ENCODE measurements at regions not wholly inside any gene's neighbourhood (a gene's known extent, or its start where the extent isn't known, plus 50 kb on each side); places are given as distances from the start of the nearest gene placed in this dataset.

GRCh38 chr18:25675123-25675850, 323.3 kb upstream of the ZNF521 start:
- ATAC-seq (no peak), DNase-seq (ENCODE audit: missing footprints) (no peak)
- intact Hi-C loops (cut with DNase I): no loop called here

- ATAC-seq (no peak), DNase-seq (ENCODE audit: missing footprints) (no peak)
- intact Hi-C loops (cut with DNase I): no loop called here
Measured at GRCh38 chr18:25674183-25674582, 322.2 kb upstream of the ZNF521 start.

- intact Hi-C loops (cut with DNase I): no loop called here
- ATAC-seq: no peak
- no peak for DNase-seq (ENCODE audit: missing footprints)
Measured at GRCh38 chr18:25672490-25672889, 320.5 kb upstream of the ZNF521 start.

- intact Hi-C loops (cut with DNase I): loop anchor here (5.0 kb wide), 1 partner anchor 792 kb away; no protein-coding TSS in a partner anchor
- ATAC-seq: no peak
Measured at GRCh38 chr18:25669741-25670140, 317.8 kb upstream of the ZNF521 start.

GRCh38 chr18:25662272-25662671, 310.3 kb upstream of the ZNF521 start:
- intact Hi-C loops (cut with DNase I): no loop called here
- no peak for ATAC-seq
- no peak for DNase-seq (ENCODE audit: missing footprints)

More at GRCh38 chr18:25669741-25670140, 317.8 kb upstream of the ZNF521 start:
- DNase-seq (ENCODE audit: missing footprints): no peak

- ATAC-seq: no peak
Measured at GRCh38 chr18:25661831-25662230, 309.9 kb upstream of the ZNF521 start.

GRCh38 chr18:25659541-25659940, 307.6 kb upstream of the ZNF521 start:
- ATAC-seq: no peak
- intact Hi-C loops (cut with DNase I): no loop called here
- DNase-seq (ENCODE audit: missing footprints): no peak

More at GRCh38 chr18:25661831-25662230, 309.9 kb upstream of the ZNF521 start:
- intact Hi-C loops (cut with DNase I): no loop called here
- DNase-seq (ENCODE audit: missing footprints): no peak

GRCh38 chr18:25658476-25658875, 306.5 kb upstream of the ZNF521 start:
- intact Hi-C loops (cut with DNase I): no loop called here
- DNase-seq (ENCODE audit: missing footprints): no peak

GRCh38 chr18:25651553-25651952, 299.6 kb upstream of the ZNF521 start:
- intact Hi-C loops (cut with DNase I): no loop called here
- ATAC-seq: no peak
- DNase-seq (ENCODE audit: missing footprints): no peak

More at GRCh38 chr18:25658476-25658875, 306.5 kb upstream of the ZNF521 start:
- ATAC-seq: no peak

- intact Hi-C loops (cut with DNase I): no loop called here
- ATAC-seq (no peak), DNase-seq (ENCODE audit: missing footprints) (no peak)
Measured at GRCh38 chr18:25650201-25650941, 298.4 kb upstream of the ZNF521 start.

GRCh38 chr18:25648716-25649260, 296.8 kb upstream of the ZNF521 start:
- intact Hi-C loops (cut with DNase I): no loop called here
- no peak for ATAC-seq
- DNase-seq (ENCODE audit: missing footprints): no peak

GRCh38 chr18:25647404-25647803, 295.4 kb upstream of the ZNF521 start:
- DNase-seq (ENCODE audit: missing footprints): no peak
- intact Hi-C loops (cut with DNase I): no loop called here
- ATAC-seq: no peak

GRCh38 chr18:25646971-25647370, 295.0 kb upstream of the ZNF521 start:
- DNase-seq (ENCODE audit: missing footprints): no peak
- intact Hi-C loops (cut with DNase I): no loop called here
- no peak for ATAC-seq

GRCh38 chr18:25639596-25639995, 287.6 kb upstream of the ZNF521 start:
- no peak for ATAC-seq
- intact Hi-C loops (cut with DNase I): no loop called here

GRCh38 chr18:25633563-25633962, 281.6 kb upstream of the ZNF521 start:
- intact Hi-C loops (cut with DNase I): no loop called here
- ATAC-seq (no peak), DNase-seq (ENCODE audit: missing footprints) (no peak)

More at GRCh38 chr18:25639596-25639995, 287.6 kb upstream of the ZNF521 start:
- no peak for DNase-seq (ENCODE audit: missing footprints)

GRCh38 chr18:25630682-25631081, 278.7 kb upstream of the ZNF521 start:
- intact Hi-C loops (cut with DNase I): no loop called here
- ATAC-seq (no peak), DNase-seq (ENCODE audit: missing footprints) (no peak)

- intact Hi-C loops (cut with DNase I): no loop called here
- DNase-seq (ENCODE audit: missing footprints): no peak
- no peak for ATAC-seq
Measured at GRCh38 chr18:25621682-25622081, 269.7 kb upstream of the ZNF521 start.

- intact Hi-C loops (cut with DNase I): no loop called here
- no peak for ATAC-seq
- DNase-seq (ENCODE audit: missing footprints): no peak
Measured at GRCh38 chr18:25621144-25621543, 269.2 kb upstream of the ZNF521 start.

GRCh38 chr18:25614168-25614567, 262.2 kb upstream of the ZNF521 start:
- ATAC-seq (no peak), DNase-seq (ENCODE audit: missing footprints) (no peak)
- intact Hi-C loops (cut with DNase I): no loop called here

GRCh38 chr18:25612466-25612865, 260.5 kb upstream of the ZNF521 start:
- no peak for DNase-seq (ENCODE audit: missing footprints)
- no peak for ATAC-seq
- intact Hi-C loops (cut with DNase I): no loop called here

Measured in Right ventricle myocardium inferior (tissue), 1 donor.